ENCODE measurements at regions not wholly inside any gene's neighbourhood (a gene's known extent, or its start where the extent isn't known, plus 50 kb on each side); places are given as distances from the start of the nearest gene placed in this dataset.

DNA sequence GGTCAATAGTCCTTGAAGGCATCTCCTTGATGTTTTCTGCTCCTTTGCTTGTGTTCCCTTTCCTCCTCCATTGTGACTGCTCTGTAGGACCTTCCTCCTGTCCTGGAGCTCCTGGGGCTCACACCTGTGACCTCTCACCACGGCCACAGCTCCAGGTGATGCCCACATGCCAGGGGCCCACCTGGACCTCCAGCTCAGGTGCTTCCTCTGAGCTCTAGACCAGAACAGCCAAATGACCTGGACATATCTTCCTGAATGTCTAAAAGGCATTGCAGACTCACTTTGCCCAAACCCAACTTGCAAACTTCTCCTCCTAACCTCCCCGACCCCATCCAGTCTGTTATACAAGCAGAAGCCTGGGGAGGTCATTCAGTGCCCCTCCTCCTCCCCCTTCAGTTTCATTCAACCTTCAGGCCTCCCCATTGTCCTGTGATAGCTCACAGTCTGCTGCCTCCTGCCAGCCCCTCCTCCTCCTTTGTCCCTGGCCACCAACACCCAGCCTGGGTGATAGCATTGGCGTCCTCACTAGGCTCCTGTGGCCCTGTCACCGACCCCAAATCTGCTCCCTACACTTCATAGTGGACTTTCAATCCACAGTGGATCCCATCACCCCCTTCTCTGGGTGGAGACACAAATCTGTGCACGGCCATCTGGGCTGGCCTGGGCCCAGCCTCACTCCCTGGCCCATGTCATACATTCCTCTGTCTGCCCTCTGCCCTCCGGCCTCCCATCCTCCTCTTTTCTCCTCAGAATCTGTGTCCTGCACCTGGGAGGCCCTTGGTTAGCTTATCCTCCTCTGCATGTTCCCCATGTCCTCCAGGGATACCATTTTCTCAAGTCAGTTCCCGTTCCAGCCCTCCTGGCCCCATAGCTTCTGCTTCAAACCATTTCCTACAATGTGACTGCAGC lies 310.4 kb upstream of the HDAC4 start:
- H3K4me1 Mint-ChIP-seq (ENCODE audit: low read depth): no peaks in the 10 kb centered on the region
- peaks cover 9 to 14% of the 10 kb centered on the region in 2 donors for H3K36me3 Mint-ChIP-seq (ENCODE audit: insufficient read depth in 2 of 2)
- H3K27me3 Mint-ChIP-seq (ENCODE audit: low read depth): peaks cover 26% of the 10 kb centered on the region
- H3K27ac Mint-ChIP-seq: no peak overlapping the region
- DNase-seq (no peak), ATAC-seq (replicated peaks in 1 of 2) (no peak)
- peaks cover 6 to 12% of the 10 kb centered on the region in 2 donors for H3K9me3 Mint-ChIP-seq
- H3K4me3 Mint-ChIP-seq: no peak overlapping the region

DNA sequence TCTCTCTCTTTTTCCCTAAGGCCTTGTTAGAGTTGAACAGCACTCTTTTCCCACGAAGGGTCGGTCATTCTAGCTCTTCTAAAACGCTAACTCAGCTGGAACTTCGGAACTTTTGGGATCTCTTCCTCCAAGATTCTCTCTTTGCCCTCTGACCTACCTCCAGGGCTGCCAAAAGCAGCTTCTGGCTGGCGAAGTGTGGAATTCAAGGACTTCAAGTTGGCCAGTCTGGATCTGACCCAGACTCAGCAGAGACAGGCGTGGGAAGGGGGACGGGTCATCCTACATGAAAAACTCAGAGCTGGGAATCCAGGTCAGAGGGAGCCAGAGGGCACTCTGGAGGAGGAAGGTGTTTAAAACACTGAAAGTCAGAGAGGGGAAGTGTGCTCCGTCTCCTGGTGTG lies 305.5 kb upstream of the HDAC4 start:
- DNase-seq: no peak
- H3K36me3 Mint-ChIP-seq (ENCODE audit: insufficient read depth in 2 of 2): peaks cover 1 to 3% of the 10 kb centered on the region in 2 donors
- no peak for ATAC-seq (replicated peaks in 1 of 2)
- peaks cover 32% of the 10 kb centered on the region for H3K27me3 Mint-ChIP-seq (ENCODE audit: low read depth)
- no peak overlapping the region for H3K27ac Mint-ChIP-seq
- H3K4me1 Mint-ChIP-seq (ENCODE audit: low read depth): no peaks in the 10 kb centered on the region
- H3K4me3 Mint-ChIP-seq: no peak overlapping the region
- peaks cover 3 to 4% of the 10 kb centered on the region in 2 donors for H3K9me3 Mint-ChIP-seq

DNA sequence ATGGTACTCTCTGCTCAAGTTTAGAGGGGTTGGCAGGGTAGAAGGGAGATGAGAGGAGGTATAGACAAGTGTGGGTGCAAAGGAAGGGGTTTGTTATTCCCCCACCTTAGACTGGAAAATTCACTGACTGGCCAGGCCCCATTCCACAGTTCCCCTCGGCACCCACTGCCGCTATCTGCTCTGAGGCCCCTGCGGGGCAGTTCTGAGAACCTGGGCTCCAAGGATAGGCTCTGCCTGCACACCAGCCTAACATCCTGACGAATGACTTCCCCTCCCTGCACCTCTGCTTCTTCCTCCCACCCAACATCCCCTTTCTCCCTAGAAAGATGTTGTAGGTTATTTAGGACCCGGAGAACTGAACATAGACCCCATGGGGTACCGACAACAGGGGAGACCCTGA lies 303.9 kb upstream of the HDAC4 start:
- no peak for DNase-seq
- Mint-ChIP-seq H3K36me3 (ENCODE audit: insufficient read depth in 2 of 2) (peaks cover 0 to 3% of the 10 kb centered on the region in 2 donors), H3K4me1 (ENCODE audit: low read depth) (no peaks in the 10 kb centered on the region)

DNA sequence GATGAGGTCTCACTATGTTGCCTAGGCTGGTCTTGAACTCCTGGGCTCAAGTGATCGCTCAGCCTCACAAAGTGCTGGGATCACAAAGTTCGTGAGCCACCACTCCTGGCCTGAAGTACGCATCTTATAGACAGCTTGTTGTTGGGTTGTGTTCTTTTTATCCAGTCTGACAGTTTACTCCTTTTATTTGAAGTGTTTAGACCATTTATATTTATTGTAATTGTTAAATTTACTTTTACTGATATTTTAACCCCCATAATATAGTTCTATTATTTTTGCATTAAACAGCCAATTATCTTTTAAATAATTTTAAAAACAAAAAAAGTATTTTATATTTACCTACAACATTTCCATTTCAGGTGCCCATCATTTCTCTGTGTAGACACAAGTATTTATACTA lies 303.0 kb upstream of the HDAC4 start:
- H3K4me1 Mint-ChIP-seq (ENCODE audit: low read depth): no peaks in the 10 kb centered on the region
- no peak overlapping the region for H3K27ac Mint-ChIP-seq
- peaks cover 0 to 3% of the 10 kb centered on the region in 2 donors for H3K9me3 Mint-ChIP-seq
- DNase-seq (no peak), ATAC-seq (replicated peaks in 1 of 2) (no peak)
- H3K4me3 Mint-ChIP-seq: no peak overlapping the region
- peaks cover 17% of the 10 kb centered on the region for H3K27me3 Mint-ChIP-seq (ENCODE audit: low read depth)
- H3K36me3 Mint-ChIP-seq (ENCODE audit: insufficient read depth in 2 of 2): peaks cover 0 to 3% of the 10 kb centered on the region in 2 donors

More for the DNA sequence above, 303.9 kb upstream of the HDAC4 start:
- Mint-ChIP-seq H3K9me3 (peaks cover 0 to 3% of the 10 kb centered on the region in 2 donors), H3K27me3 (ENCODE audit: low read depth) (peaks cover 24% of the 10 kb centered on the region), H3K27ac (no peak overlapping the region), H3K4me3 (no peak overlapping the region)
- no peak for ATAC-seq (replicated peaks in 1 of 2)

DNA sequence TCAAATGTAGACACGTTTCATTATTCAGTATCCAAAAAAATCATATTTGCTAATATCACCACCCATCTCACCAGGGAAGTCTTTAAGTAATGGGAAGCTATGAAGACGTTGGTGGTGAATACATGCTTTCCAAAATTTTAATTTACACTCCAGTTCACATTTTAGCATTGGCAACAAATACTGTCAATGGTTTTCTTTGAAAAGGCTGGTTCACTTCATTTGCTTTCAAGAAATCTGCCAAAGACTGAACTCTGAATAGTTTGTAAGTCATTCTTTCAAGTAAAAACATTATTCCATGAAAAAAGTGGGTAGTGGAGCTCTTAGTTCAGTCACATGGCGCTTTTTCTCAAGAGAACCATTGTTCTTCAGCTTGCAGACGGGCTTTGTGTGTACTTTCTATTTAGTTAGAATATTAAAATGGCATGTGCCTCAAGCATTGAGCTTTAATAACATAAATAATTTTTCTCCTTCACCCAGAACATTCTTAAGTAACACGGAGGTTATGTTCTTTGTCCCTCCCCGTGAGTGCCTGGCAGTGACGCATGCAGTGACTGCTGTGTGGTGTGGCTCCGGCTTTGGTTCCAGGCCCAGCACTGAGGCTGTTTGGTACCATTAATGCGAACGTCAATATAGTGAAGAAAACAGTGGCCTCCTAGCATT lies 300.0 kb upstream of the HDAC4 start:
- H3K27ac Mint-ChIP-seq: no peak overlapping the region
- DNase-seq: no peak
- H3K27me3 Mint-ChIP-seq (ENCODE audit: low read depth): peaks cover 9% of the 10 kb centered on the region
- no peaks in the 10 kb centered on the region for H3K4me1 Mint-ChIP-seq (ENCODE audit: low read depth)
- H3K4me3 Mint-ChIP-seq: no peak overlapping the region
- ATAC-seq (replicated peaks in 1 of 2): no peak
- peaks cover 0 to 3% of the 10 kb centered on the region in 2 donors for H3K36me3 Mint-ChIP-seq (ENCODE audit: insufficient read depth in 2 of 2)
- H3K9me3 Mint-ChIP-seq: peaks cover 0 to 3% of the 10 kb centered on the region in 2 donors

DNA sequence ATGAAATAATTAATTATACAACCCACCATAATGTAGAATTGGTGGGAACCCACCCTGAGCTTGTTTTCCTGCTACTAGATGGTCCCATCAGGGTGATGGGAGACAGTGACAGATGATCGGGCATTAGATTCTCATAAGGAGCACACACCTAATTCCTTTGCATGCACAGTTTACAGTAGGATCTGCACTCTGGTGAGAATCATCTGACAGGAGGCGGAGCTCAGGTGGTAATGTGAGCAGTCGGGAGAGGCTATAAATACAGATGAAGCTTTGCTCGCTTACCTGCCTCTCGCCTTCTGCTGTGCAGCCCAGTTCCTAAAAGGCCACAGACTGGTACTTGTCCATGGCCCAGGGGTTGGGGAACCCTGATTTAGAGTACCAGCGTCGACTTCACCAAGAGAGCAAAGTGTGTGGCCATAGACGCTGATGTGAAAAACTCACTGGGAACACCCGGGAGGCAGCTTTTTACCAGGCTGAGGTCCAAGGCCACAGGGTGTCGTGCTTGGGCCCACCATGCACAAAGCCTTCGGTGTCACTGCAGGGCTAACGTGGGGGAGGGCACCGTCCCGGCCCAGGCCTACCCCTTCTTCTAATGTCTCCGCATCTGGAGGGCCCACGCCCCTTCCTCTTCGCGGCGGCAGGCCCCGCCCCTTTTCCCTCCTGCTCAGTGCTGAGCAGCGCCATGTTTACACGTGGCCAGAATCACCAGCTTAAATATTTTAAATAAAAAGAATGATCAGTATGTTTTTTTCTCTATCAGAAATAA lies 296.8 kb upstream of the HDAC4 start:
- Mint-ChIP-seq H3K9me3 (no peaks in the 10 kb centered on the region), H3K4me1 (ENCODE audit: low read depth) (no peaks in the 10 kb centered on the region), H3K27me3 (ENCODE audit: low read depth) (no peaks in the 10 kb centered on the region), H3K36me3 (ENCODE audit: insufficient read depth in 2 of 2) (no peaks in the 10 kb centered on the region), H3K4me3 (no peak overlapping the region), H3K27ac (no peak overlapping the region)
- no peak for ATAC-seq (replicated peaks in 1 of 2)
- DNase-seq: no peak

DNA sequence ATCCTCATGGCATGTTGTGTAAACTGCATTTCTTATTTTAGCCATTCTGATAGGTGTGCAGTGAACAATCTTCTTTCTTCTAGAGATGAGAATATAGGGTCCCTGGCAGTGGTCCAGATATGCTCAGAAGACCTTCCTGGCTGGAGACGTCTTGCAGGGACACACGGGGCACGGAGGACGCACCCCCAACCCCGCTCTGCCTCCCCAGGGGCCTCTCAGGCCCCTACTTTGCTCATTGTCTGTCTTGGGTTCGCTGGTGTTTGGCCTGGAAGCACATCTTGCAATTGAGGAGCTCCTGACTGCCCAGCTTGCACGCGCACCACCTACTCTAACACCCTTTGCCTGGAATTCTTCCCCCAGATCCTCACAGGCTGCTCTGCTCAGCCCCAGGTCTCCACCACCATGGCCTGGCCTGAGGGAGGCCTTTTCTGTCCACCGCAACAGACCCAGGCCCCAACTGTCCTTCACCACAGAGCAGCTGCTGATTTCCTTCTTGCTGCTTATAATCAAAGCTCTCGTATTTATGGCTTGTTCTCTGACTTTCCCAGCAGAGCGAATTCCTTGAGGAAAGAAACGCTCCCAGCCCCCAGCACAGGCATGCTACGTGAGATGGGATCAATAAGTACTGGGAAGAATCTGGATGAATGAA lies 295.9 kb upstream of the HDAC4 start:
- Mint-ChIP-seq H3K27me3 (ENCODE audit: low read depth) (no peaks in the 10 kb centered on the region), H3K4me3 (no peak overlapping the region), H3K9me3 (no peaks in the 10 kb centered on the region), H3K36me3 (ENCODE audit: insufficient read depth in 2 of 2) (no peaks in the 10 kb centered on the region), H3K27ac (no peak overlapping the region), H3K4me1 (ENCODE audit: low read depth) (no peaks in the 10 kb centered on the region)
- DNase-seq (no peak), ATAC-seq (replicated peaks in 1 of 2) (no peak)

DNA sequence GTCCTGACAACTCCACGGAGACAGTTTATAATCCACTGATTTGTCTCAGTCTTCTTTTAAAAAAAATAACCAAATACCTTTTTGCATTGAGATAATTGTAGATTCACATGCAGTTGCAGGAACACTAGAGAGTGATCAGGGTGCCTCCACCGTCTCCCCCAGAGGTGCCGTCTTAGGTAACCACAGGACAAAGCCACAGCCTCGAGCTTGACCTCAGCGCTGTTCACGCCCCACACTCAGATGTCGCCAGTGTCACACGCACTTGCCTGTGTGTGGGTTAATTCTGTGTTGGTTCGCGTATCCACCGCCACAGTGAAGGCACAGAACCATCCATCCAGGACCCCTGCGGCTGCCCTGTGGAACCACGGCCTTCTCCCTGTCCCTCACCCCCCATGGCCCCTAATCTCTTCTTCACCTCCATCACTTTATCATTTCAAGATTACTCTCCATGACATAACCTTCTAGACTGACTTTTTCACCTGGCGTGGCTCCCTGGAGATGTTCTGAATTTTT lies 295.0 kb upstream of the HDAC4 start:
- no peak for ATAC-seq (replicated peaks in 1 of 2)
- Mint-ChIP-seq H3K36me3 (ENCODE audit: insufficient read depth in 2 of 2) (no peaks in the 10 kb centered on the region), H3K27me3 (ENCODE audit: low read depth) (no peaks in the 10 kb centered on the region), H3K4me1 (ENCODE audit: low read depth) (no peaks in the 10 kb centered on the region), H3K9me3 (no peaks in the 10 kb centered on the region), H3K27ac (no peak overlapping the region), H3K4me3 (no peak overlapping the region)
- no peak for DNase-seq

DNA sequence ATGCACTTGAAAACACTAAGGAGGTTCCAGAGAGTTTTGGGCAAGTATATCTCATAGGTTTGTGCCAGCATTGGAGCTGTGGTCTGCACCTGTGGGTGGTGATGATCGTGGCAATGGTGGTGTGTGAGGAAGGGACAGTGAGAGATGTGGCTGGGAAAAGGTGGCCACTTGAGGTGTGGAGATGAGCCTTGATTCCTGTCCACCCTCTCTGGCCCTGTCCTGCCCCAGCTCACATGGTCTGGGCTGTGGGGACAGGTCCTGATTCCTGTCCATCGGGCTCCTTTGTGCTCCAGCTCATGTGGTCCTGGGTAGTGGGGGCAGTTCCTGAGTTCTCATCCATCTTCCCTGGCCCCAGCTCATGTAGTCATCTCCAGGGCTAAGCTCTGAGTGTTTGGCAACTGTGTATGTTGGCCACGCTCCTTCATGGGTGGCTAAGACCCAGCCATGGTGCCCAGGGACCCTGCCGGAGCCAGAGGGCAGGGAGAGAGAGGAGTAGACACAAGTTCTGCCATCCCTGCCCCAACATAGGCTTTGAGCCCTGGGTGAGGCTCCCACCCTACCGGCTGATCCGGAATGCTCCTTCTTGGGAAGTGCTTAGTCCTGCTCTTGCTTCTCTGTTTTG lies 294.4 kb upstream of the HDAC4 start:
- ATAC-seq (replicated peaks in 1 of 2): no peak
- no peak overlapping the region for H3K4me3 Mint-ChIP-seq
- no peaks in the 10 kb centered on the region for H3K27me3 Mint-ChIP-seq (ENCODE audit: low read depth)
- H3K9me3 Mint-ChIP-seq: no peaks in the 10 kb centered on the region
- no peak for DNase-seq
- H3K27ac Mint-ChIP-seq: no peak overlapping the region
- H3K4me1 Mint-ChIP-seq (ENCODE audit: low read depth): no peaks in the 10 kb centered on the region
- no peaks in the 10 kb centered on the region for H3K36me3 Mint-ChIP-seq (ENCODE audit: insufficient read depth in 2 of 2)

DNA sequence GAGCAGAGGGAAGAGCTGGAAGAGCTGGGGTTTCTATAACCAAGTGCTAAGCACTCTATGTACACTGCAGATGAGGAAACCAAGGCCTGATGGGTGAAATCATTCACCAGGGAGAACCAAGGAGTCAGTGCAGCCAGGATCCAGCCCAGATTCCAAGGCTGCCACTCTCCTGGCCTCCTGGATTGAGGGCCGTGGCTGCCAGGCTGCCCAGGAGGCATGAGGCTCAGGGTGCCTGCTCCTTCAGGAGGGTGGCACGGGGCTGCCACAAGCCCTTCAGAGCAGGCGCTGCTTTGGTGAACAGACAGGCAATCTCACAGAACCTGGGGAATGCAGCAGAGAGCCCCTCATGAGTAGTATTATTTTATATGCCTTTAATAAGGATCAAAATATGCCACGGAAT lies 293.7 kb upstream of the HDAC4 start:
- ATAC-seq (replicated peaks in 1 of 2) (no peak), DNase-seq (no peak)
- no peak overlapping the region for H3K4me3 Mint-ChIP-seq
- H3K4me1 Mint-ChIP-seq (ENCODE audit: low read depth): no peaks in the 10 kb centered on the region
- no peak overlapping the region for H3K27ac Mint-ChIP-seq
- no peaks in the 10 kb centered on the region for H3K9me3 Mint-ChIP-seq
- no peaks in the 10 kb centered on the region for H3K36me3 Mint-ChIP-seq (ENCODE audit: insufficient read depth in 2 of 2)
- H3K27me3 Mint-ChIP-seq (ENCODE audit: low read depth): no peaks in the 10 kb centered on the region

DNA sequence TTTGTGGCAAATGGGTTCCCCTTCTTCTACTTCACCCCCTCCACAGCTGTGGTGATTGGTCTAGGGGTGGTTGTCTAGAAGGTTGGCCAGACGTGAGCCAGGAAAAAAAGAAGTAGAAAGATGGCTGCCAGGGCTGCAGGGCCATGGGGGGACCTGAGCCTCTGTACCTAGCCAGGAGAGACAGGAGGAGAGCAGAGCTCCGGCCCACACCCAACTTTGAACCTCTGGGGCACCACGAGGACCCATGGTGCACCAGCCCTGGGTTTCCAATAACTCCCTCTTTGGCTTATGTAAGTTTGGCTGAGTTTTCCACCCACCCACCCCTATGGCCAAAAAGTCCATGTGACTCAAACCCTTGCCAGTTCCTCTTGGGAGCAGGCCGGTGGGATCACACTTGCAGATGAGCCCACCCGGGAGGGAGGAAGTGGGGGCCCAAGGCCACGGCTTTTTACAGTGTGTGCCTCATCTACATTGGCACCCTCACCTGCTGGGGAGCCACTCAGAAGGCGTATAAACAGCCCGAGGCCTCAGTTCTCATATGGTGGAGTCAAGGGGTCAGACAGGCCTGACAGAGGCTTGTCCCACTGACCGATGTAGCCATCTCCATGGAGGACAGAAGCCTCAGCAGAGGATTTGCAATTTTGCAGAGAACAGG lies 293.1 kb upstream of the HDAC4 start:
- no peak overlapping the region for H3K27ac Mint-ChIP-seq
- DNase-seq (no peak), ATAC-seq (replicated peaks in 1 of 2) (no peak)
- H3K27me3 Mint-ChIP-seq (ENCODE audit: low read depth): no peaks in the 10 kb centered on the region
- no peak overlapping the region for H3K4me3 Mint-ChIP-seq
- H3K4me1 Mint-ChIP-seq (ENCODE audit: low read depth): no peaks in the 10 kb centered on the region
- no peaks in the 10 kb centered on the region for H3K9me3 Mint-ChIP-seq
- no peaks in the 10 kb centered on the region for H3K36me3 Mint-ChIP-seq (ENCODE audit: insufficient read depth in 2 of 2)

DNA sequence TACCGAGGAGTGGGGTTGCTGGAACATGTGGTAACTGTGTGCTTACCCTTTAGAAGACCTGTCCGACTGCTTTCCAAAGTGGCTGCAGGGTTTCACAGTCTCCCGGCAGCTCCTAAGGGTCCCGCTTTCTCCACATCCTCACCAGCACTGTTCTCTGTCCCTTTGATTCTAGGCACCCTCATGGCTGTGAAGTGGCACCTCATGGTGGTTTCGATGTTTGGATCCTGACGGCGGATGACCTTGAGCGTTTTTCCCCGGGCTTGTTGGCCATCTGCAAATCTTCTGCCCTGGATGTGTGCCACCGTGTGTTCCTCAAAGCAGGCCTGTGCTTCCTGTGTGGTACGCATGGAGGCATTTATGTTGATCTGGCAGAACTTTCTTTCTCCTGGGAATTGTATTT lies 292.5 kb upstream of the HDAC4 start:
- Mint-ChIP-seq H3K9me3 (no peaks in the 10 kb centered on the region), H3K4me1 (ENCODE audit: low read depth) (no peaks in the 10 kb centered on the region), H3K27ac (no peak overlapping the region), H3K4me3 (no peak overlapping the region), H3K36me3 (ENCODE audit: insufficient read depth in 2 of 2) (no peaks in the 10 kb centered on the region), H3K27me3 (ENCODE audit: low read depth) (no peaks in the 10 kb centered on the region)
- no peak for DNase-seq
- no peak for ATAC-seq (replicated peaks in 1 of 2)
